H1 (cell line): ENCODE measurements at regions not wholly inside any gene's neighbourhood (a gene's known extent, or its start where the extent isn't known, plus 50 kb on each side); places are given as distances from the start of the nearest gene placed in this dataset.

ENCODE experiments used
- CTCF ChIA-PET: fragments of 300-600 bp; sonication (Branson Sonifier 250); formaldehyde crosslinking; loops from one replicate; lab custom pipeline; 2021; ENCODE audit not compliant: partially characterized antibody; lab: Charles Lee
- POLR2A ChIA-PET: fragments of 300-600 bp; sonication (Branson Sonifier 250); formaldehyde crosslinking; loops from one replicate; lab custom pipeline; 2021; ENCODE audit warnings: inconsistent platforms; ENCODE audit not compliant: partially characterized antibody; lab: Charles Lee
- DNase-seq, 2 experiments: peaks; one replicate each; pipeline versions ENCODE4 v3.0.0 to v3.0.0-alpha.2; 2010 to 2022; ENCODE audit warnings: low spot score in 2 of 2, low read depth in 1 of 2, mixed read lengths in 1 of 2
- FAIRE-seq: peaks from 2 replicates; lab custom pipeline; 2011; peaks lifted over from hg19 to GRCh38; lab: Jason Lieb, UNC
- H2AFZ ChIP-seq: 2 replicates; pipeline ENCODE4 v1.8.1; 2012; ENCODE audit warnings: low read length, inconsistent platforms
- H2AK5ac ChIP-seq: 2 replicates; pipeline ENCODE4 v1.6.1; 2013; ENCODE audit warnings: low read depth, low read length
- H2BK120ac ChIP-seq: replicated peaks from 2 replicates; pipeline ENCODE3; 2013; ENCODE audit warnings: low read depth, low read length, inconsistent platforms
- H2BK12ac ChIP-seq: 2 replicates; pipeline ENCODE4 v1.6.1; 2013; ENCODE audit warnings: low read depth, low read length
- H2BK15ac ChIP-seq: 2 replicates; pipeline ENCODE4 v1.6.1; 2013; ENCODE audit warnings: low read length
- H2BK20ac ChIP-seq: 2 replicates; pipeline ENCODE4 v1.6.1; 2013; ENCODE audit warnings: low read length
- H2BK5ac ChIP-seq: 2 replicates; pipeline ENCODE4 v1.6.1; 2013; ENCODE audit warnings: low read depth, low read length
- H3K14ac ChIP-seq: 2 replicates; pipeline ENCODE4 v1.6.1; 2013; ENCODE audit warnings: inconsistent platforms; ENCODE audit not compliant: insufficient read length
- H3K18ac ChIP-seq: 2 replicates; pipeline ENCODE4 v1.6.1; 2013; ENCODE audit warnings: low read length; ENCODE audit errors: extremely low read depth
- H3K23ac ChIP-seq: 2 replicates; pipeline ENCODE4 v1.6.1; 2013; ENCODE audit warnings: inconsistent platforms; ENCODE audit not compliant: insufficient read length
- H3K23me2 ChIP-seq: 2 replicates; pipeline ENCODE4 v1.6.1; 2013; ENCODE audit warnings: low read depth, low read length
- H3K27ac ChIP-seq: 2 replicates; pipeline ENCODE4 v1.6.1; 2011; ENCODE audit warnings: low read depth, low read length, inconsistent platforms
- H3K27me3 ChIP-seq, 4 experiments: replicated peaks in 1 of 4; 1 replicate in 1 of 4; 2 replicates in 3 of 4; pipeline versions ENCODE4 v1.6.1 to v1.8.1; 2011 to 2013; ENCODE audit warnings: low read length in 3 of 4, mild to moderate bottlenecking in 3 of 4, inconsistent platforms in 2 of 4, mixed read lengths in 2 of 4, moderate library complexity in 1 of 4; ENCODE audit not compliant: control insufficient read depth in 3 of 4, insufficient read depth in 3 of 4; ENCODE audit errors: extremely low read depth in 1 of 4
- H3K36me3 ChIP-seq, 4 experiments: 2 replicates each; pipeline versions ENCODE4 v1.6.1 to v1.8.1; 2011 to 2013; ENCODE audit warnings: mild to moderate bottlenecking in 4 of 4, low read length in 3 of 4, moderate library complexity in 2 of 4, control low read depth in 1 of 4, inconsistent platforms in 1 of 4; ENCODE audit not compliant: insufficient read depth in 4 of 4, control insufficient read depth in 2 of 4
- H3K4ac ChIP-seq: replicated peaks from 2 replicates; pipeline ENCODE3; 2013; ENCODE audit warnings: low read length, low read depth, mixed read lengths, inconsistent platforms; ENCODE audit not compliant: insufficient read length
- H3K4me1 ChIP-seq, 4 experiments: replicated peaks in 1 of 4; 1 replicate in 1 of 4; 2 replicates in 3 of 4; pipeline versions ENCODE4 v1.6.1 to v1.8.1; 2011 to 2013; ENCODE audit warnings: low read length in 3 of 4, inconsistent platforms in 2 of 4, mixed read lengths in 1 of 4; ENCODE audit not compliant: insufficient read depth in 4 of 4, control insufficient read depth in 3 of 4
- H3K4me2 ChIP-seq, 2 experiments: 2 replicates each; pipeline versions ENCODE4 v1.6.1 to v1.8.1; 2011 to 2013; ENCODE audit warnings: low read depth in 2 of 2, low read length in 2 of 2, control low read depth in 1 of 2, inconsistent platforms in 1 of 2, mild to moderate bottlenecking in 1 of 2; ENCODE audit not compliant: insufficient read depth in 1 of 2
- H3K4me3 ChIP-seq, 4 experiments: fragments of 200-600, 300-600 bp in 1 of 4; sonication (generic), shearing (Covaris generic), sonication (Bioruptor Twin) in 1 of 4; 2 replicates each; pipeline versions ENCODE4 v1.5.1 to v1.8.1; 2011 to 2016; ENCODE audit warnings: low read length in 4 of 4, low read depth in 3 of 4, control low read depth in 2 of 4, inconsistent platforms in 2 of 4, mild to moderate bottlenecking in 2 of 4, mixed read lengths in 1 of 4, moderate library complexity in 1 of 4; ENCODE audit not compliant: insufficient read depth in 2 of 4; ENCODE audit errors: extremely low read depth in 1 of 4
- H3K56ac ChIP-seq: replicated peaks from 2 replicates; pipeline ENCODE3; 2013; ENCODE audit warnings: low read depth, mild to moderate bottlenecking, mixed read lengths, low read length, inconsistent platforms; ENCODE audit not compliant: insufficient read length
- H3K79me1 ChIP-seq: 2 replicates; pipeline ENCODE4 v1.6.1; 2013; ENCODE audit warnings: low read depth, low read length, control low read depth
- H3K79me2 ChIP-seq, 2 experiments: 2 replicates each; pipeline versions ENCODE4 v1.6.1 to v1.8.1; 2012 to 2013; ENCODE audit warnings: low read length in 2 of 2, mild to moderate bottlenecking in 2 of 2, inconsistent platforms in 1 of 2; ENCODE audit not compliant: insufficient read depth in 2 of 2, control insufficient read depth in 1 of 2
- H3K9ac ChIP-seq, 4 experiments: replicated peaks in 1 of 4; 1 replicate in 1 of 4; 2 replicates in 3 of 4; pipeline versions ENCODE4 v1.6.1 to v1.8.1; 2011 to 2013; ENCODE audit warnings: low read depth in 3 of 4, low read length in 3 of 4, control low read depth in 2 of 4, mild to moderate bottlenecking in 2 of 4, moderate library complexity in 2 of 4, inconsistent platforms in 1 of 4; ENCODE audit errors: extremely low read depth in 1 of 4
- H3K9me3 ChIP-seq, 2 experiments: 2 replicates each; pipeline versions ENCODE4 v1.6.1 to v1.8.1; 2012 to 2013; ENCODE audit warnings: mild to moderate bottlenecking in 2 of 2, moderate library complexity in 2 of 2, control low read depth in 1 of 2, inconsistent platforms in 1 of 2, low read depth in 1 of 2, low read length in 1 of 2, mixed read lengths in 1 of 2; ENCODE audit not compliant: insufficient read depth in 2 of 2
- H4K20me1 ChIP-seq, 2 experiments: replicated peaks in 1 of 2; 2 replicates each; pipeline versions ENCODE3 to v1.8.1; 2011 to 2013; ENCODE audit warnings: inconsistent platforms in 2 of 2, low read length in 2 of 2, mild to moderate bottlenecking in 1 of 2; ENCODE audit not compliant: insufficient read depth in 2 of 2, control insufficient read depth in 1 of 2
- H4K5ac ChIP-seq: 2 replicates; pipeline ENCODE4 v1.6.1; 2013; ENCODE audit warnings: low read length, low read depth, mixed read lengths, inconsistent platforms; ENCODE audit not compliant: insufficient read length
- H4K8ac ChIP-seq: 2 replicates; pipeline ENCODE4 v1.8.0; 2013; ENCODE audit warnings: mild to moderate bottlenecking, moderate library complexity, low read length, inconsistent platforms; ENCODE audit not compliant: insufficient read depth; ENCODE audit errors: extremely low read depth
- H4K91ac ChIP-seq: replicated peaks from 2 replicates; pipeline ENCODE3; 2013; ENCODE audit warnings: low read length, mixed read lengths, inconsistent platforms; ENCODE audit not compliant: insufficient read length
- CHD1 ChIP-seq: IDR thresholded peaks from 2 replicates; pipeline ENCODE4 v1.6.1; 2012; ENCODE audit warnings: low read depth, low read length, improper control_type of control experiment
- CTBP2 ChIP-seq: IDR thresholded peaks from 2 replicates; pipeline ENCODE4 v1.7.0; 2011; ENCODE audit warnings: borderline replicate concordance, mild to moderate bottlenecking, moderate library complexity, mixed read lengths, low read length; ENCODE audit not compliant: insufficient read depth, insufficient read length
- EZH2 ChIP-seq: fragments of 200-600 bp; sonication (generic); IDR thresholded peaks from 2 replicates; pipeline ENCODE4 v1.7.1; 2012; ENCODE audit warnings: low read depth, mild to moderate bottlenecking, moderate library complexity, low read length, inconsistent platforms; ENCODE audit not compliant: severe bottlenecking
- JUN ChIP-seq: IDR thresholded peaks from 2 replicates; pipeline ENCODE4 v1.6.1; 2011; ENCODE audit warnings: low read depth, mild to moderate bottlenecking, improper control_type of control experiment, low read length
- POLR2AphosphoS5 ChIP-seq: IDR thresholded peaks from 2 replicates; pipeline ENCODE4 v1.6.1; 2011; ENCODE audit warnings: low read depth, low read length
- TEAD4 ChIP-seq: IDR thresholded peaks from 2 replicates; pipeline ENCODE4 v1.6.1; 2012; ENCODE audit warnings: low read depth, low read length, inconsistent platforms, mixed read lengths
- USF2 ChIP-seq: IDR thresholded peaks from 2 replicates; pipeline ENCODE4 v1.6.1; 2011; ENCODE audit warnings: low read length, improper control_type of control experiment
- WGBS, 2 experiments: shearing (Covaris generic) in 1 of 2; methylation state at CpG; one replicate each; pipeline versions ENCODE4 v1.1.6 to v1.1.7; 2013 to 2015; ENCODE audit warnings: low lambda C conversion rate in 2 of 2, mixed read lengths in 2 of 2, inconsistent platforms in 1 of 2, low coverage in 1 of 2, missing lambda C conversion rate in 1 of 2; ENCODE audit not compliant: insufficient replicate concordance in 2 of 2, insufficient coverage in 1 of 2, insufficient read length in 1 of 2; ENCODE audit errors: extremely low coverage in 1 of 2, missing lambda C conversion rate in 1 of 2; 5-methylcytosine and 5-hydroxymethylcytosine counted together

- Histone ChIP-seq H4K8ac (no peak overlapping the region), H3K18ac (no peak overlapping the region), H4K91ac (no peak overlapping the region), H3K79me2 (no peaks in the 10 kb centered on the region), H3K4me3 (peak overlapping the region in 1 of 4 experiments; percentile 72; a peak in 1 of 8 replicates), H3K27ac (no peak overlapping the region), H2BK5ac (no peak overlapping the region), H3K36me3 (no peaks in the 10 kb centered on the region), H4K5ac (no peak overlapping the region), H3K23ac (no peak overlapping the region), H3K79me1 (no peaks in the 10 kb centered on the region), H2AFZ (peak overlapping the region; percentile 26; the same call in 1 of the 2 replicates), H3K4me1 (peaks cover 6 to 23% (median 10%) of the 10 kb centered on the region in 4 experiments; a peak in 6 of 7 replicates), H2AK5ac (no peak overlapping the region), H2BK12ac (no peak overlapping the region), H3K23me2 (peaks cover 13% of the 10 kb centered on the region; the same call in 1 of the 2 replicates), H4K20me1 (peaks cover 0 to 3% of the 10 kb centered on the region in 2 experiments), H3K9ac (no peak overlapping the region), H2BK120ac (no peak overlapping the region), H3K56ac (no peak overlapping the region), H3K14ac (no peak overlapping the region), H2BK20ac (no peak overlapping the region), H3K4me2 (peak overlapping the region; percentile 93 to 99; a peak in 3 of 4 replicates), H2BK15ac (no peak overlapping the region), H3K9me3 (no peaks in the 10 kb centered on the region), H3K4ac (no peak overlapping the region), H3K27me3 (peaks cover 8 to 29% (median 22%) of the 10 kb centered on the region in 4 experiments)
- CTCF ChIA-PET: interaction anchor here (0.8 kb wide), 1 partner anchor 79 kb away, joined by 3 read pairs; no protein-coding TSS in a partner anchor
- FAIRE-seq: no peak
- POLR2A ChIA-PET: interaction anchor here (0.6 to 2.5 kb wide), 7 partner anchors 10 to 126 kb away, joined by 3 to 25 read pairs (median 5); no protein-coding TSS in a partner anchor
- no peak for DNase-seq
- 86% methylated on average over 9 of the region's 9 CpGs; no CpG with 5 or more reads in 1 of the 2 experiments for WGBS, 2 experiments
- TF ChIP-seq CTBP2: no peak
- TF ChIP-seq EZH2: no peak
- TF ChIP-seq TEAD4: no peak
- TF ChIP-seq CHD1: no peak
- no peak for TF ChIP-seq USF2
- no peak for TF ChIP-seq POLR2AphosphoS5
- TF ChIP-seq JUN: no peak
Observed at GRCh38 chr17:72592967-72593325, 472.1 kb downstream of the SOX9 start.
